ENCODE measurements at regions not wholly inside any gene's neighbourhood (a gene's known extent, or its start where the extent isn't known, plus 50 kb on each side); places are given as distances from the start of the nearest gene placed in this dataset.
A peak's percentile ranks its signal among the peaks of the same experiment; 100 is the strongest.

GRCh38 chr21:23455676-23456075 is 2151.6 kb downstream of the MRPL39 start:
- DNase-seq (ENCODE audit: low read depth in 4 of 4, low spot score in 3 of 4) = no peak

GRCh38 chr21:23452384-23453083 is 2154.7 kb downstream of the MRPL39 start:
- DNase-seq (ENCODE audit: low read depth in 4 of 4, low spot score in 3 of 4) = peak; percentile 2 to 21 (median 12)

- DNase-seq (ENCODE audit: low read depth in 4 of 4, low spot score in 3 of 4) = no peak
Measured at GRCh38 chr21:23445307-23445706, 2162.0 kb downstream of the MRPL39 start.

GRCh38 chr21:23438081-23438480 is 2169.2 kb downstream of the MRPL39 start:
- DNase-seq (ENCODE audit: low read depth in 4 of 4, low spot score in 3 of 4) = no peak

GRCh38 chr21:23402929-23403520 is 2204.3 kb downstream of the MRPL39 start:
- no peak for DNase-seq (ENCODE audit: low read depth in 4 of 4, low spot score in 3 of 4)

GRCh38 chr21:23401278-23401677 is 2206.0 kb downstream of the MRPL39 start:
- DNase-seq (ENCODE audit: low read depth in 4 of 4, low spot score in 3 of 4) = no peak

GRCh38 chr21:23398726-23399125 is 2208.6 kb downstream of the MRPL39 start:
- no peak for DNase-seq (ENCODE audit: low read depth in 4 of 4, low spot score in 3 of 4)

GRCh38 chr21:23394458-23394857 is 2212.8 kb downstream of the MRPL39 start:
- DNase-seq (ENCODE audit: low read depth in 4 of 4, low spot score in 3 of 4) = no peak

- no peak for DNase-seq (ENCODE audit: low read depth in 4 of 4, low spot score in 3 of 4)
Measured at GRCh38 chr21:23384679-23385078, 2222.6 kb downstream of the MRPL39 start.

GRCh38 chr21:23374155-23374554 is 2233.1 kb downstream of the MRPL39 start:
- DNase-seq (ENCODE audit: low read depth in 4 of 4, low spot score in 3 of 4) = no peak

- DNase-seq (ENCODE audit: low read depth in 4 of 4, low spot score in 3 of 4) = no peak
Measured at GRCh38 chr21:23356905-23357304, 2250.4 kb downstream of the MRPL39 start.

GRCh38 chr21:23316190-23316589 is 2291.1 kb downstream of the MRPL39 start:
- DNase-seq (ENCODE audit: low read depth in 4 of 4, low spot score in 3 of 4) = no peak

GRCh38 chr21:23308741-23309140 is 2298.5 kb downstream of the MRPL39 start:
- DNase-seq (ENCODE audit: low read depth in 4 of 4, low spot score in 3 of 4) = no peak

GRCh38 chr21:23307065-23307464 is 2300.2 kb downstream of the MRPL39 start:
- DNase-seq (ENCODE audit: low read depth in 4 of 4, low spot score in 3 of 4) = no peak

- no peak for DNase-seq (ENCODE audit: low read depth in 4 of 4, low spot score in 3 of 4)
Measured at GRCh38 chr21:23292292-23292691, 2294.1 kb downstream of the NCAM2 start.

- no peak for DNase-seq (ENCODE audit: low read depth in 4 of 4, low spot score in 3 of 4)
Measured at GRCh38 chr21:23281917-23282316, 2283.7 kb downstream of the NCAM2 start.

GRCh38 chr21:23249760-23250159 is 2251.6 kb downstream of the NCAM2 start:
- DNase-seq (ENCODE audit: low read depth in 4 of 4, low spot score in 3 of 4) = no peak

- no peak for DNase-seq (ENCODE audit: low read depth in 4 of 4, low spot score in 3 of 4)
Measured at GRCh38 chr21:23247334-23247733, 2249.1 kb downstream of the NCAM2 start.

GRCh38 chr21:23245255-23245654 is 2247.0 kb downstream of the NCAM2 start:
- DNase-seq (ENCODE audit: low read depth in 4 of 4, low spot score in 3 of 4) = no peak

- no peak for DNase-seq (ENCODE audit: low read depth in 4 of 4, low spot score in 3 of 4)
Measured at GRCh38 chr21:23223882-23224281, 2225.7 kb downstream of the NCAM2 start.

- no peak for DNase-seq (ENCODE audit: low read depth in 4 of 4, low spot score in 3 of 4)
Measured at GRCh38 chr21:23218667-23219066, 2220.5 kb downstream of the NCAM2 start.

GRCh38 chr21:23217597-23217996 is 2219.4 kb downstream of the NCAM2 start:
- DNase-seq (ENCODE audit: low read depth in 4 of 4, low spot score in 3 of 4) = no peak

GRCh38 chr21:23215261-23215660 is 2217.1 kb downstream of the NCAM2 start:
- no peak for DNase-seq (ENCODE audit: low read depth in 4 of 4, low spot score in 3 of 4)
